ENCODE measurements at regions not wholly inside any gene's neighbourhood (a gene's known extent, or its start where the extent isn't known, plus 50 kb on each side); places are given as distances from the start of the nearest gene placed in this dataset.

- ChIA-PET CTCF (no interaction called here), POLR2A (no interaction called here)
- Histone ChIP-seq H3K4me3 (ENCODE audit: control insufficient read depth in 1 of 2, extremely low read depth in 1 of 2, low read length in 1 of 2) (no peak overlapping the region), H3K9me3 (no peaks in the 10 kb centered on the region), H3K27ac (ENCODE audit: low read length) (no peak overlapping the region), H3K36me3 (ENCODE audit: control insufficient read depth in 2 of 2, extremely low read depth in 1 of 2, insufficient read depth in 1 of 2, low read length in 1 of 2) (no peaks in the 10 kb centered on the region), H3K4me1 (ENCODE audit: control insufficient read depth in 1 of 2, extremely low read depth in 1 of 2, insufficient read depth in 2 of 2, low read length in 2 of 2) (peaks cover 0 to 3% of the 10 kb centered on the region in 2 experiments), H3K27me3 (replicated peaks in 1 of 2; ENCODE audit: control insufficient read depth in 2 of 2, extremely low read depth in 1 of 2, insufficient read depth in 2 of 2, low read length in 1 of 2) (no peaks in the 10 kb centered on the region)
- Mint-ChIP-seq H3K4me1 (peaks cover 8 to 16% (median 13%) of the 10 kb centered on the region in 3 donors), H3K9me3 (no peaks in the 10 kb centered on the region), H3K4me3 (no peak overlapping the region), H3K36me3 (no peaks in the 10 kb centered on the region), H3K27ac (no peak overlapping the region), H3K27me3 (peaks cover 2 to 13% of the 10 kb centered on the region in 2 donors)
- DNase-seq (no peak), ATAC-seq (replicated peaks in 1 of 4) (no peak)
- WGBS (ENCODE audit: insufficient coverage): no CpG with 5 or more reads among the region's 3 CpGs
Observed at GRCh38 chrX:16488959-16489358, 161.0 kb upstream of the S100G start.

GRCh38 chrX:16491461-16491860, 158.5 kb upstream of the S100G start:
- Mint-ChIP-seq H3K27ac (no peak overlapping the region), H3K4me3 (no peak overlapping the region), H3K36me3 (no peaks in the 10 kb centered on the region), H3K9me3 (no peaks in the 10 kb centered on the region), H3K27me3 (peaks cover 2 to 16% of the 10 kb centered on the region in 2 donors), H3K4me1 (peaks cover 0 to 4% (median 3%) of the 10 kb centered on the region in 3 donors)
- ChIA-PET POLR2A (interaction anchor here in 1 of 2 donors (0.6 kb wide), 1 partner anchor 73 kb away, joined by 6 read pairs; no protein-coding TSS in a partner anchor), CTCF (no interaction called here)
- Histone ChIP-seq H3K27ac (ENCODE audit: low read length) (no peak overlapping the region), H3K4me3 (ENCODE audit: control insufficient read depth in 1 of 2, extremely low read depth in 1 of 2, low read length in 1 of 2) (no peak overlapping the region), H3K9me3 (no peaks in the 10 kb centered on the region), H3K27me3 (replicated peaks in 1 of 2; ENCODE audit: control insufficient read depth in 2 of 2, extremely low read depth in 1 of 2, insufficient read depth in 2 of 2, low read length in 1 of 2) (no peaks in the 10 kb centered on the region), H3K4me1 (ENCODE audit: control insufficient read depth in 1 of 2, extremely low read depth in 1 of 2, insufficient read depth in 2 of 2, low read length in 2 of 2) (no peaks in the 10 kb centered on the region), H3K36me3 (ENCODE audit: control insufficient read depth in 2 of 2, extremely low read depth in 1 of 2, insufficient read depth in 1 of 2, low read length in 1 of 2) (no peaks in the 10 kb centered on the region)
- DNase-seq: no peak
- no peak for ATAC-seq (replicated peaks in 1 of 4)
- no CpG with 5 or more reads among the region's 1 CpG for WGBS (ENCODE audit: insufficient coverage)

- H3K9me3 ChIP-seq: no peaks in the 10 kb centered on the region
- H3K27me3 ChIP-seq (replicated peaks in 1 of 2; ENCODE audit: control insufficient read depth in 2 of 2, extremely low read depth in 1 of 2, insufficient read depth in 2 of 2, low read length in 1 of 2): no peaks in the 10 kb centered on the region
- no peaks in the 10 kb centered on the region for H3K4me1 ChIP-seq (ENCODE audit: control insufficient read depth in 1 of 2, extremely low read depth in 1 of 2, insufficient read depth in 2 of 2, low read length in 2 of 2)
- H3K36me3 Mint-ChIP-seq: no peaks in the 10 kb centered on the region
- CTCF ChIA-PET: interaction anchor here in 1 of 2 donors (0.6 kb wide), 1 partner anchor 173 kb away, joined by 6 read pairs; no protein-coding TSS in a partner anchor
- POLR2A ChIA-PET: no interaction called here
- no peaks in the 10 kb centered on the region for H3K9me3 Mint-ChIP-seq
- WGBS (ENCODE audit: insufficient coverage): no CpG with 5 or more reads among the region's 3 CpGs
- DNase-seq (no peak), ATAC-seq (replicated peaks in 1 of 4) (no peak)
- no peak overlapping the region for H3K27ac ChIP-seq (ENCODE audit: low read length)
- H3K4me1 Mint-ChIP-seq: peaks cover 0 to 2% (median 0%) of the 10 kb centered on the region in 3 donors
- no peak overlapping the region for H3K4me3 ChIP-seq (ENCODE audit: control insufficient read depth in 1 of 2, extremely low read depth in 1 of 2, low read length in 1 of 2)
- H3K27me3 Mint-ChIP-seq: peaks cover 2 to 12% of the 10 kb centered on the region in 2 donors
- H3K36me3 ChIP-seq (ENCODE audit: control insufficient read depth in 2 of 2, extremely low read depth in 1 of 2, insufficient read depth in 1 of 2, low read length in 1 of 2): no peaks in the 10 kb centered on the region
- no peak overlapping the region for H3K27ac Mint-ChIP-seq
- no peak overlapping the region for H3K4me3 Mint-ChIP-seq
Observed at GRCh38 chrX:16496175-16496574, 153.8 kb upstream of the S100G start.

GRCh38 chrX:16511796-16512776, 137.9 kb upstream of the S100G start:
- ATAC-seq (replicated peaks in 1 of 4) (no peak), DNase-seq (no peak)
- no peaks in the 10 kb centered on the region for H3K9me3 Mint-ChIP-seq
- Histone ChIP-seq H3K4me1 (ENCODE audit: control insufficient read depth in 1 of 2, extremely low read depth in 1 of 2, insufficient read depth in 2 of 2, low read length in 2 of 2) (no peaks in the 10 kb centered on the region), H3K27ac (ENCODE audit: low read length) (no peak overlapping the region), H3K4me3 (ENCODE audit: control insufficient read depth in 1 of 2, extremely low read depth in 1 of 2, low read length in 1 of 2) (no peak overlapping the region), H3K9me3 (no peaks in the 10 kb centered on the region), H3K27me3 (replicated peaks in 1 of 2; ENCODE audit: control insufficient read depth in 2 of 2, extremely low read depth in 1 of 2, insufficient read depth in 2 of 2, low read length in 1 of 2) (no peaks in the 10 kb centered on the region), H3K36me3 (ENCODE audit: control insufficient read depth in 2 of 2, extremely low read depth in 1 of 2, insufficient read depth in 1 of 2, low read length in 1 of 2) (no peaks in the 10 kb centered on the region)
- ChIA-PET POLR2A (interaction anchor here in 1 of 2 donors (1.1 kb wide), 1 partner anchor 60 kb away, joined by 14 read pairs; no protein-coding TSS in a partner anchor), CTCF (no interaction called here)
- H3K4me3 Mint-ChIP-seq: no peak overlapping the region
- peaks cover 0 to 20% of the 10 kb centered on the region in 2 donors for H3K27me3 Mint-ChIP-seq
- no peak overlapping the region for H3K27ac Mint-ChIP-seq
- H3K4me1 Mint-ChIP-seq: no peaks in the 10 kb centered on the region
- no peaks in the 10 kb centered on the region for H3K36me3 Mint-ChIP-seq
- WGBS (ENCODE audit: insufficient coverage): 85% methylated on average over 4 of the region's 11 CpGs

GRCh38 chrX:16516232-16516876, 133.6 kb upstream of the S100G start:
- Mint-ChIP-seq H3K27me3 (peaks cover 0 to 18% of the 10 kb centered on the region in 2 donors), H3K4me3 (no peak overlapping the region), H3K27ac (no peak overlapping the region), H3K36me3 (no peaks in the 10 kb centered on the region), H3K4me1 (no peaks in the 10 kb centered on the region), H3K9me3 (peaks cover 0 to 5% (median 0%) of the 10 kb centered on the region in 3 donors)
- no peak for ATAC-seq (replicated peaks in 1 of 4)
- Histone ChIP-seq H3K9me3 (no peaks in the 10 kb centered on the region), H3K27ac (ENCODE audit: low read length) (no peak overlapping the region), H3K36me3 (ENCODE audit: control insufficient read depth in 2 of 2, extremely low read depth in 1 of 2, insufficient read depth in 1 of 2, low read length in 1 of 2) (no peaks in the 10 kb centered on the region), H3K27me3 (replicated peaks in 1 of 2; ENCODE audit: control insufficient read depth in 2 of 2, extremely low read depth in 1 of 2, insufficient read depth in 2 of 2, low read length in 1 of 2) (no peaks in the 10 kb centered on the region), H3K4me3 (ENCODE audit: control insufficient read depth in 1 of 2, extremely low read depth in 1 of 2, low read length in 1 of 2) (no peak overlapping the region), H3K4me1 (ENCODE audit: control insufficient read depth in 1 of 2, extremely low read depth in 1 of 2, insufficient read depth in 2 of 2, low read length in 2 of 2) (no peaks in the 10 kb centered on the region)
- POLR2A ChIA-PET: no interaction called here
- no peak for DNase-seq
- WGBS (ENCODE audit: insufficient coverage): no CpG with 5 or more reads among the region's 3 CpGs
- CTCF ChIA-PET: no interaction called here

- no peaks in the 10 kb centered on the region for H3K36me3 Mint-ChIP-seq
- Histone ChIP-seq H3K36me3 (ENCODE audit: control insufficient read depth in 2 of 2, extremely low read depth in 1 of 2, insufficient read depth in 1 of 2, low read length in 1 of 2) (no peaks in the 10 kb centered on the region), H3K9me3 (no peaks in the 10 kb centered on the region), H3K27me3 (replicated peaks in 1 of 2; ENCODE audit: control insufficient read depth in 2 of 2, extremely low read depth in 1 of 2, insufficient read depth in 2 of 2, low read length in 1 of 2) (no peaks in the 10 kb centered on the region), H3K4me3 (ENCODE audit: control insufficient read depth in 1 of 2, extremely low read depth in 1 of 2, low read length in 1 of 2) (no peak overlapping the region), H3K27ac (ENCODE audit: low read length) (no peak overlapping the region), H3K4me1 (ENCODE audit: control insufficient read depth in 1 of 2, extremely low read depth in 1 of 2, insufficient read depth in 2 of 2, low read length in 2 of 2) (no peaks in the 10 kb centered on the region)
- ATAC-seq (replicated peaks in 1 of 4) (no peak), DNase-seq (no peak)
- H3K9me3 Mint-ChIP-seq: peaks cover 0 to 5% (median 0%) of the 10 kb centered on the region in 3 donors
- 80% methylated on average over 1 of the region's 2 CpGs for WGBS (ENCODE audit: insufficient coverage)
- no peak overlapping the region for H3K27ac Mint-ChIP-seq
- H3K4me1 Mint-ChIP-seq: no peaks in the 10 kb centered on the region
- ChIA-PET CTCF (no interaction called here), POLR2A (no interaction called here)
- H3K27me3 Mint-ChIP-seq: peaks cover 0 to 18% of the 10 kb centered on the region in 2 donors
- no peak overlapping the region for H3K4me3 Mint-ChIP-seq
Observed at GRCh38 chrX:16517039-16517605, 132.8 kb upstream of the S100G start.
